IMR-90 (cell line): ENCODE measurements at regions not wholly inside any gene's neighbourhood (a gene's known extent, or its start where the extent isn't known, plus 50 kb on each side); places are given as distances from the start of the nearest gene placed in this dataset. TPM values are rescaled to one million over a fixed set of nuclear protein-coding genes. Genes with fewer than 3 reads are reported as not detected.

Experiments used
- microRNA-seq, 2 experiments: library from miRNA; stranded (forward) in 1 of 2; unstranded in 1 of 2; fragments of 10-50 nt in 1 of 2; fragments of <30 nt in 1 of 2; gene quantifications in 1 of 2; microRNA quantifications in 1 of 2; one replicate each; pipeline versions ENCODE3 to v1.1.0; 2013 to 2020; ENCODE audit not compliant: insufficient read depth in 1 of 2, insufficient read length in 1 of 2, unreplicated experiment in 1 of 2
- small RNA-seq, 5 experiments: library from RNA; depleted of rRNA; stranded (forward); fragments of <200 nt; gene quantifications; one replicate each; pipeline ENCODE3, GENCODE V24; 2012

Small RNAs in the stretch of these regions (microRNA-seq; reads per million reads assigned to microRNA genes)
- gene AC107626.1 (ENCODE audit: insufficient read depth, insufficient read length): not detected

Small RNAs in the stretch of these regions (small RNA-seq; reads per million reads assigned to genes)
- gene AC107626.1: 0 reads per million in 5 experiments
